DMS 273 (cell line): ENCODE measurements at regions not wholly inside any gene's neighbourhood (a gene's known extent, or its start where the extent isn't known, plus 50 kb on each side); places are given as distances from the start of the nearest gene placed in this dataset.

Source experiments
- DNase-seq: peaks from one replicate; lab custom pipeline; 2025; ENCODE audit not compliant: unreplicated experiment; lab: John Stamatoyannopoulos, UW

- no peak for DNase-seq
Observed at GRCh38 chr15:97840501-97840900, 120.0 kb upstream of the ARRDC4 start.

GRCh38 chr15:97841558-97841957, 118.9 kb upstream of the ARRDC4 start:
- no peak for DNase-seq

- no peak for DNase-seq
Observed at GRCh38 chr15:97849183-97849582, 111.3 kb upstream of the ARRDC4 start.

- DNase-seq, result no peak
Observed at GRCh38 chr15:97858296-97858695, 102.2 kb upstream of the ARRDC4 start.

- no peak for DNase-seq
Observed at GRCh38 chr15:97861529-97862260, 98.8 kb upstream of the ARRDC4 start.

GRCh38 chr15:97866959-97867358, 93.5 kb upstream of the ARRDC4 start:
- peak; percentile 2 for DNase-seq

GRCh38 chr15:97867870-97868269, 92.6 kb upstream of the ARRDC4 start:
- DNase-seq, result no peak

- DNase-seq, result no peak
Observed at GRCh38 chr15:97868981-97869380, 91.5 kb upstream of the ARRDC4 start.

GRCh38 chr15:97870771-97871170, 89.7 kb upstream of the ARRDC4 start:
- DNase-seq, result no peak

GRCh38 chr15:97874139-97874538, 86.4 kb upstream of the ARRDC4 start:
- DNase-seq, result peak; percentile 35

- no peak for DNase-seq
Observed at GRCh38 chr15:97875025-97875512, 85.4 kb upstream of the ARRDC4 start.

- DNase-seq, result peak; percentile 62
Observed at GRCh38 chr15:97875513-97876280, 84.8 kb upstream of the ARRDC4 start.

GRCh38 chr15:97876281-97876675, 84.2 kb upstream of the ARRDC4 start:
- no peak for DNase-seq

- no peak for DNase-seq
Observed at GRCh38 chr15:97881346-97881965, 79.0 kb upstream of the ARRDC4 start.

GRCh38 chr15:97884513-97885131, 75.9 kb upstream of the ARRDC4 start:
- no peak for DNase-seq

- DNase-seq, result no peak
Observed at GRCh38 chr15:97890307-97890706, 70.2 kb upstream of the ARRDC4 start.

- no peak for DNase-seq
Observed at GRCh38 chr15:97892167-97892938, 68.2 kb upstream of the ARRDC4 start.

GRCh38 chr15:97893967-97894366, 66.5 kb upstream of the ARRDC4 start:
- DNase-seq, result no peak

- no peak for DNase-seq
Observed at GRCh38 chr15:97899981-97900380, 60.5 kb upstream of the ARRDC4 start.

GRCh38 chr15:97902140-97902780, 58.2 kb upstream of the ARRDC4 start:
- DNase-seq, result no peak
